ENCODE measurements at regions not wholly inside any gene's neighbourhood (a gene's known extent, or its start where the extent isn't known, plus 50 kb on each side); places are given as distances from the start of the nearest gene placed in this dataset.

DNA sequence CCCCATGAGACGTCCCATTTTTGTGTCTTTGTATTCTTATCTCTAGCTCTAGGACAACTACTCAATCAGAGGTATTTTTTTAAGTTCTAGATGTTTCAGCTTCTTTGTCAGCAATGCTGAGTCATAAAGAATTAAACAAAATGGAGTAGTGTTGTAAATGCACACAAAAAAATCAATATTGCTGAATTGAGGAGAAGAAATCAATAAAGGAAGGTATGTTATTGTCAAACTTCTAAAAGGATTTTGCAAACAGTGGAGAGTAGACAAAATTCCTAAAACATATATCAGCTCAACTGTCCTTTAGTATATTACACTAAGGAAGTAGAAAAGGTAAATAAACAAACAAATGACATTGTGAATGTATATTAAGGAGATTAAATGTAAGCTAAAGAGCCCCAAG is 726.1 kb upstream of the NRXN1 start:
- no peak for DNase-seq (ENCODE audit: low spot score)
- TF ChIP-seq, protein P1, sequence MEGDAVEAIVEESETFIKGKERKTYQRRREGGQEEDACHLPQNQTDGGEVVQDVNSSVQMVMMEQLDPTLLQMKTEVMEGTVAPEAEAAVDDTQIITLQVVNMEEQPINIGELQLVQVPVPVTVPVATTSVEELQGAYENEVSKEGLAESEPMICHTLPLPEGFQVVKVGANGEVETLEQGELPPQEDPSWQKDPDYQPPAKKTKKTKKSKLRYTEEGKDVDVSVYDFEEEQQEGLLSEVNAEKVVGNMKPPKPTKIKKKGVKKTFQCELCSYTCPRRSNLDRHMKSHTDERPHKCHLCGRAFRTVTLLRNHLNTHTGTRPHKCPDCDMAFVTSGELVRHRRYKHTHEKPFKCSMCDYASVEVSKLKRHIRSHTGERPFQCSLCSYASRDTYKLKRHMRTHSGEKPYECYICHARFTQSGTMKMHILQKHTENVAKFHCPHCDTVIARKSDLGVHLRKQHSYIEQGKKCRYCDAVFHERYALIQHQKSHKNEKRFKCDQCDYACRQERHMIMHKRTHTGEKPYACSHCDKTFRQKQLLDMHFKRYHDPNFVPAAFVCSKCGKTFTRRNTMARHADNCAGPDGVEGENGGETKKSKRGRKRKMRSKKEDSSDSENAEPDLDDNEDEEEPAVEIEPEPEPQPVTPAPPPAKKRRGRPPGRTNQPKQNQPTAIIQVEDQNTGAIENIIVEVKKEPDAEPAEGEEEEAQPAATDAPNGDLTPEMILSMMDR (IDR thresholded peaks at IDR 0.05), result no peak
- no peak for ATAC-seq (ENCODE audit: low FRiP score)

DNA sequence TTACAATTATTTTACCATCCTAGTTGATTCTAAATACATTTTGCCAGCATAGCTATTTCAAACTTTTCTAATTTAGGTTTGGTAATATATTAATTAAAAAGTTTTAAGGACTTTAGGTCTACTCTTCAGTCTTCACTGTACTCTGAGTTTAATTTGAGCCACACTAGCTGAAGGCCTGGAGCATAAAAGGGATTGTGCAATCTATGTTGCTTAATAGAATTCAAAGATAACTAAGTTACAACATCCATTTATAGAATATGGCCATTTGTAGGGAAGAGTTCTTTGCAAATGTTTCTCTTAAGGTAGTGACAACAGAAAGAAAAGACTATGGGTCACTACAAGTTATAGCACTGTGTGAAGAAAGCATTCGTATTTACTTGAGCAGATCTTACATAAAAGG is 702.2 kb upstream of the NRXN1 start:
- TF ChIP-seq, protein P1 (IDR thresholded peaks at IDR 0.05), result no peak
- DNase-seq (ENCODE audit: low spot score) (no peak), ATAC-seq (ENCODE audit: low FRiP score) (no peak)

DNA sequence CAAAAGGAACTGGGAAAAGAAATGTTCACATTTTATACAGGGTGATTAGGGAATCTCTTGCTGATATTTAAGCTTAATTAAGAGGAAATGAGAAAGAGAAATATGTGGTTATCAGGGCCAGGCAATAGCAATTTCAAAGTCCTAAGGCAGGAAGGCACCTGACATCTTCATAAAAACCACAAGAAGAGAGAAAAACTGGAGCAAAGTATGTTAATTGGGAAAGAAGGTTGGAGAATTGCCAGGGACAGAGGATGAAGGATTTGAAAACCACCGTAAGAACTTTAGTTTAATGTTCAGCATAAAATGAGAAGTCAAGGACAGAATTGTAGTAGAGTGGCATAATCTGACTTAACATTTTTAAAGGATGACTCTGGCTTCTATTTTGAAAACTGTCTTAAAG is 691.8 kb upstream of the NRXN1 start:
- DNase-seq (ENCODE audit: low spot score), result no peak
- ATAC-seq (ENCODE audit: low FRiP score), result no peak
- TF ChIP-seq, protein P1 (IDR thresholded peaks at IDR 0.05), result no peak

DNA sequence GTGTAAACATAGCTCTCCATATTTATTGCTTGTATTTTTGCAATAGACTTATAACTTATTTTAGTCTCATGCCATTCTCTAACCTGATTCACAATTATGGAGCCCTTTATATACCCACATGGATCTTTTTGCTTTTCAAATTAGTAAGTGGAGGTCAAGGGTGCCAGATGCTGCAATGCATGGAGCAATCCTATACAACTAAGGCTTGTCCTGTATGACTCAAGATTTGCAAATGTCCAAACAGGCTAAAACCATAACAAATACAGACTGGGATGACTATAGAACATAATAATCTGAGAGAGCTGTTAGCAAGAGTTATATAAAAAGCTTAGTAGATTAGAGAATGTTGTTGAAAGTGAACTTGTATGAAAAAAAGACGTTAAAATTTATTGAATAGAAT is 690.4 kb upstream of the NRXN1 start:
- DNase-seq (ENCODE audit: low spot score), result no peak
- TF ChIP-seq, protein P1 (IDR thresholded peaks at IDR 0.05), result no peak

DNA sequence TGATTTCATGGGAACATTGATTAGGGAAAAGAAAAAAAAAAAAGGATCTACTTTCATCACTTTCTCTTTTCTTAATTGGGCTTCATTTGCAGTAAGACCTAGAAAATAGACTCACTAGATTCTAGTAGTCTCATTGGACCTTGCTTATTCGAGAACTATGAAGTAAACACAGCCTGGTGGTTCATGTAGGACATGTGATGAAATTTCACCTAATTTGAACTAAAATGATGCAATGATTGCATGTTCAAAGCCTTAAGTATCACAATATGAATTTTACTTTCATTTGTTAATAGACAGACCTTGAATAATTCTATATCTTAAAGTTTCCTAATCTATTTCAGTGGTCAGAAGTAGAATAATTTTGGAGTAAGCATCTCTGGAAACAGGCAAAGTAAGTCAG is 688.9 kb upstream of the NRXN1 start:
- ATAC-seq (ENCODE audit: low FRiP score) (no peak), DNase-seq (ENCODE audit: low spot score) (no peak)
- TF ChIP-seq, protein P1 (IDR thresholded peaks at IDR 0.05), result no peak

More for the DNA sequence above, 690.4 kb upstream of the NRXN1 start:
- no peak for ATAC-seq (ENCODE audit: low FRiP score)

DNA sequence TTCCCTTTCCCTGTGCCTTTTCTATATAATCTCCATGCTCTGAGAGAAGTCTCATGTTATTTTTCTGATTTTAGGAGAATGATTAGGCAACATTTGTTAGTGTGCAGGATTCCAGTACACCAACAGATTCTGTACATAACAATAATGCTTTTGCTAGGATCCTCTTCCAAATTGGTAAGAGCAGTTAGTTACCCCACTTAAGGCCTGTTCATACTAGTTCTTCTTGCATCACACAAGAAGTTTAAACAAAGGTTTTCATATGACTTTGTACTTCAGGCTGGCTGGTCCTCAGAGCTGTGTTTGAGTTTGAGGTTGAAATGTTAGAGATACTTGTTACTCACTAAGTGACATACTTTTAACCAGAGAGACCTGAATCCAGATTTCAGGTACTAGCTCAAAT is 686.9 kb upstream of the NRXN1 start:
- TF ChIP-seq, protein P1 (IDR thresholded peaks at IDR 0.05), result no peak
- DNase-seq (ENCODE audit: low spot score), result no peak
- no peak for ATAC-seq (ENCODE audit: low FRiP score)

DNA sequence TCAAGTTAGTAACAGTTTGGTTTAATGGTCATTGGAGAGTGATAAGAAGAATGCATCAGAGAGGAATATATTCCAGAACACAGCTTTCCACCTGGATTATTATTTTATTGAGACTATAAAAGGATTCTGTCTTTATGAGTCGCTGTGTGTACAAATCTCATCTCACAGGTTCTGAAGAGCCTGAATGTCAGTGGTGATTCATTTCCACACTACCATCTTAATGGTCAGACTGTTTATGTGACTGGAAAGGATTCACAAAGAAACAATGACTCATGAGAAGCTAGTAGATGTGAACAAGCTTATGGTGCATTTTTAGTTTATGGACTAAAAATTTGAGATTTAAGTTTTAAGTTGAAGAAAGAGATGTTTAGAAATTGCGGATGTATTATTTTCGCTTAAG is 685.4 kb upstream of the NRXN1 start:
- TF ChIP-seq, protein P1 (IDR thresholded peaks at IDR 0.05), result no peak
- ATAC-seq (ENCODE audit: low FRiP score), result no peak
- DNase-seq (ENCODE audit: low spot score), result no peak

Measured in omental fat pad (tissue), 3 donors.